ENCODE measurements at regions not wholly inside any gene's neighbourhood (a gene's known extent, or its start where the extent isn't known, plus 50 kb on each side); places are given as distances from the start of the nearest gene placed in this dataset.

- no peak for DNase-seq (ENCODE audit: low read depth in 2 of 2)
- no peak overlapping the region for H2AFZ ChIP-seq (ENCODE audit: low read length)
Measured at GRCh38 chr21:41672543-41672915, 94.3 kb downstream of the RIPK4 start.

DNA sequence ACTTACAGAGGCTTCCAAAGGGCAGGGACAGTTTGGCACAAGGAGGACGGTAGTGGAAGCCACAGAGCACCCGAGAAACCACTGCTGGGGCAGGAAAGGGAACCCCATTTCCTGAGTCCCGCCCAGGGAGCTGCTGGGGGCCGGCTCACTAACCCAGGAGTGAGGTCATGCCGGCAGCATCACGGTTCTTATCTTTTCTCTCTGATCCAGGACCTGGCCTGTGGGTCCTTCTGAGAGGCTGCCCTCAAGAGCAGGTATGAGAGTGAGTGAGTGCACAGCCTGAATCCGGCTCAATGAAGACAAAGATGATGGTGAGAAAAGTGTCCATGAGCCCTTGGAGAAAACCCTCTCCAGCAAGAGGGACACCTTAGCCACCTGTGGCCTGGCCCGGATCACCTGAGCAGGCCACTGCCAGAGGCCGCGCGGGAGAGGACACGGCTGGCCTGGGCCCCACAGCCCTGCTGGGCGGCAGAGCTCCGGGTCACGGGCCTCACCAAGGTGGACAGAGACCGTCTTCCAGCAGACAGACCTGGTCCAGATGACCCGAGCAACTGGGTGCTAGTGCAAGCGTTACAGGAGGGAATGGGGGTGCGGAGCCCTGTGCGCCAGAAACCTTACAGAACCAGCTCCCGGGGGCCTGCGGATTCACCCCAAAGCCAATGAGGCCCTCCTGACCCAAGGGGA is 94.9 kb downstream of the RIPK4 start:
- no peak overlapping the region for H3K4me2 ChIP-seq (ENCODE audit: extremely low read depth, insufficient read depth, low read length)
- no peak overlapping the region for H3K4me3 ChIP-seq (replicated peaks in 1 of 4; ENCODE audit: control extremely low read depth in 1 of 4, insufficient read depth in 1 of 4, low read depth in 3 of 4, low read length in 4 of 4)
- no peak overlapping the region for H3K9ac ChIP-seq (ENCODE audit: insufficient read depth, low read length)
- no peaks in the 10 kb centered on the region for H4K20me1 ChIP-seq (ENCODE audit: control insufficient read depth, extremely low read depth, insufficient read depth, low read length)
- no peaks in the 10 kb centered on the region for H3K4me1 ChIP-seq (ENCODE audit: control insufficient read depth, extremely low read depth, insufficient read depth, low read length)
- DNase-seq (ENCODE audit: low read depth in 2 of 2): no peak
- no peak overlapping the region for H3K27ac ChIP-seq (ENCODE audit: insufficient read depth, low read length)
- TF ChIP-seq CTCF (conservative IDR thresholded peaks at IDR 0.05 in 1 of 2, IDR thresholded peaks at IDR 0.05 in 1 of 2; ENCODE audit: low read depth in 1 of 2, low read length in 2 of 2): no peak
- TF ChIP-seq EZH2 (IDR thresholded peaks at IDR 0.05; ENCODE audit: low read length, missing control alignments): no peak
- no peak overlapping the region for H2AFZ ChIP-seq (ENCODE audit: low read length)
- no peaks in the 10 kb centered on the region for H3K27me3 ChIP-seq (ENCODE audit: control insufficient read depth, insufficient read depth, low read length)
- no peaks in the 10 kb centered on the region for H3K36me3 ChIP-seq (ENCODE audit: control insufficient read depth, insufficient read depth, low read length)
- H3K9me3 ChIP-seq (ENCODE audit: control insufficient read depth, insufficient read depth, low read depth, low read length): no peaks in the 10 kb centered on the region
- H3K79me2 ChIP-seq (ENCODE audit: control insufficient read depth, insufficient read depth, low read length): no peaks in the 10 kb centered on the region

More at GRCh38 chr21:41672543-41672915, 94.3 kb downstream of the RIPK4 start:
- no peak overlapping the region for H3K4me3 ChIP-seq (replicated peaks in 1 of 4; ENCODE audit: control extremely low read depth in 1 of 4, insufficient read depth in 1 of 4, low read depth in 3 of 4, low read length in 4 of 4)
- H3K27me3 ChIP-seq (ENCODE audit: control insufficient read depth, insufficient read depth, low read length): no peaks in the 10 kb centered on the region
- no peaks in the 10 kb centered on the region for H3K9me3 ChIP-seq (ENCODE audit: control insufficient read depth, insufficient read depth, low read depth, low read length)
- H3K9ac ChIP-seq (ENCODE audit: insufficient read depth, low read length): no peak overlapping the region
- H3K79me2 ChIP-seq (ENCODE audit: control insufficient read depth, insufficient read depth, low read length): no peaks in the 10 kb centered on the region
- no peak overlapping the region for H3K4me2 ChIP-seq (ENCODE audit: extremely low read depth, insufficient read depth, low read length)
- TF ChIP-seq EZH2 (IDR thresholded peaks at IDR 0.05; ENCODE audit: low read length, missing control alignments) (no peak), CTCF (conservative IDR thresholded peaks at IDR 0.05 in 1 of 2, IDR thresholded peaks at IDR 0.05 in 1 of 2; ENCODE audit: low read depth in 1 of 2, low read length in 2 of 2) (no peak)
- H3K4me1 ChIP-seq (ENCODE audit: control insufficient read depth, extremely low read depth, insufficient read depth, low read length): no peaks in the 10 kb centered on the region
- no peak overlapping the region for H3K27ac ChIP-seq (ENCODE audit: insufficient read depth, low read length)
- no peaks in the 10 kb centered on the region for H3K36me3 ChIP-seq (ENCODE audit: control insufficient read depth, insufficient read depth, low read length)
- no peaks in the 10 kb centered on the region for H4K20me1 ChIP-seq (ENCODE audit: control insufficient read depth, extremely low read depth, insufficient read depth, low read length)

DNA sequence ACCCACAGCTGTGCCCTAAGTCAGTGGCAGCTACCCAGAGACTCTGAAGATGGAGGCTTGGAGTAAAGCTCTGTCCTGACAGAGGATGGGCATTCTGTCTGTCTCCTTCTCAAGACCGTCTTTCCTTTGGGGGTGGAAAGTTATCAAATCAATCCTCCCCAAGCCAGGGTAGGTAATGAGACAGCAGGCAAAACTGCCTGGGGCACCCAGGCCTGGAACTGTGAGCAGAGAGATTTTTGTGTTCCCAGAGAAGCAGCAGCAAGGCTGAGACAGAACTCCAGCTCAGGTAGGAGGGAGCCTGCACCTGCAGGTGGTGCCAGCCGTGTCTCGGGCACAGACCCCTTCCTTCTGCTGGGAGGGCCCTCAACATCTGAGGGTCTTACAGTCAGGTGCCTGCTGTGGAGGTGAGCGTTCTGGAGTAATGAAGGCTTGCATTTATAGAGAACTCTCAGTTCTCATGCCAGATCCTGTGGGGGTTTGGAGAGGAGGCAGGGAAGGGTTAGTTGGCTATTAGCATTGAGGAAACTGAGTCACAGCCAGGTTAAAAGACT is 95.6 kb downstream of the RIPK4 start:
- no peaks in the 10 kb centered on the region for H4K20me1 ChIP-seq (ENCODE audit: control insufficient read depth, extremely low read depth, insufficient read depth, low read length)
- H3K27ac ChIP-seq (ENCODE audit: insufficient read depth, low read length): no peak overlapping the region
- H3K9ac ChIP-seq (ENCODE audit: insufficient read depth, low read length): no peak overlapping the region
- H3K27me3 ChIP-seq (ENCODE audit: control insufficient read depth, insufficient read depth, low read length): no peaks in the 10 kb centered on the region
- no peak overlapping the region for H3K4me3 ChIP-seq (replicated peaks in 1 of 4; ENCODE audit: control extremely low read depth in 1 of 4, insufficient read depth in 1 of 4, low read depth in 3 of 4, low read length in 4 of 4)
- no peaks in the 10 kb centered on the region for H3K36me3 ChIP-seq (ENCODE audit: control insufficient read depth, insufficient read depth, low read length)
- DNase-seq (ENCODE audit: low read depth in 2 of 2): no peak
- H3K4me2 ChIP-seq (ENCODE audit: extremely low read depth, insufficient read depth, low read length): no peak overlapping the region
- H3K9me3 ChIP-seq (ENCODE audit: control insufficient read depth, insufficient read depth, low read depth, low read length): no peaks in the 10 kb centered on the region
- H2AFZ ChIP-seq (ENCODE audit: low read length): no peak overlapping the region
- H3K4me1 ChIP-seq (ENCODE audit: control insufficient read depth, extremely low read depth, insufficient read depth, low read length): no peaks in the 10 kb centered on the region
- H3K79me2 ChIP-seq (ENCODE audit: control insufficient read depth, insufficient read depth, low read length): no peaks in the 10 kb centered on the region
- TF ChIP-seq CTCF (conservative IDR thresholded peaks at IDR 0.05 in 1 of 2, IDR thresholded peaks at IDR 0.05 in 1 of 2; ENCODE audit: low read depth in 1 of 2, low read length in 2 of 2): no peak
- TF ChIP-seq EZH2 (IDR thresholded peaks at IDR 0.05; ENCODE audit: low read length, missing control alignments): no peak

All from fibroblast of lung (primary cell).